HL-60 (cell line): ENCODE measurements at regions not wholly inside any gene's neighbourhood (a gene's known extent, or its start where the extent isn't known, plus 50 kb on each side); places are given as distances from the start of the nearest gene placed in this dataset.
"Not testable (repeated sequence)": the region's sequence is repeated elsewhere in the genome, so short reads cannot be mapped to it uniquely, and the experiment has no call there.

Experiments
- DNase-seq, 2 experiments: peaks; one replicate each; pipeline ENCODE4 v3.0.0-alpha.2; 2010 to 2020; ENCODE audit warnings: low read depth in 1 of 2, low spot score in 1 of 2
- H3K27ac ChIP-seq: fragments of 250-450 bp; sonication (Bioruptor Pico); replicated peaks from 2 replicates; pipeline ENCODE4 v1.5.1; 2020; ENCODE audit warnings: mild to moderate bottlenecking, moderate library complexity
- H3K27me3 ChIP-seq: fragments of 250-450 bp; sonication (Bioruptor Pico); 2 replicates; pipeline ENCODE4 v1.5.1; 2021; ENCODE audit warnings: mild to moderate bottlenecking, moderate library complexity; ENCODE audit not compliant: insufficient read depth, poor library complexity, severe bottlenecking
- H3K4me3 ChIP-seq: replicated peaks from 2 replicates; pipeline ENCODE4 v1.5.1; 2011; ENCODE audit warnings: mild to moderate bottlenecking, control low read depth, low read length; ENCODE audit not compliant: insufficient read depth
- GABPA ChIP-seq: IDR thresholded peaks from 2 replicates; pipeline ENCODE4 v1.6.1; 2012; ENCODE audit warnings: low read depth
- POLR2AphosphoS5 ChIP-seq: IDR thresholded peaks from 2 replicates; pipeline ENCODE4 v1.6.1; 2012; ENCODE audit warnings: low read depth
- REST ChIP-seq: IDR thresholded peaks from 2 replicates; pipeline ENCODE4 v1.6.1; 2012; ENCODE audit warnings: low read depth; ENCODE audit not compliant: insufficient replicate concordance
- SPI1 ChIP-seq: IDR thresholded peaks from 2 replicates; pipeline ENCODE4 v1.6.1; 2012; ENCODE audit warnings: low read depth, mild to moderate bottlenecking, borderline replicate concordance
- TF ChIP-seq, protein P1 (sequence below): IDR thresholded peaks from one replicate; pipeline ENCODE4 v1.5.1; 2011; ENCODE audit warnings: low read length, control low read depth, inconsistent platforms; ENCODE audit not compliant: insufficient read depth

DNA sequence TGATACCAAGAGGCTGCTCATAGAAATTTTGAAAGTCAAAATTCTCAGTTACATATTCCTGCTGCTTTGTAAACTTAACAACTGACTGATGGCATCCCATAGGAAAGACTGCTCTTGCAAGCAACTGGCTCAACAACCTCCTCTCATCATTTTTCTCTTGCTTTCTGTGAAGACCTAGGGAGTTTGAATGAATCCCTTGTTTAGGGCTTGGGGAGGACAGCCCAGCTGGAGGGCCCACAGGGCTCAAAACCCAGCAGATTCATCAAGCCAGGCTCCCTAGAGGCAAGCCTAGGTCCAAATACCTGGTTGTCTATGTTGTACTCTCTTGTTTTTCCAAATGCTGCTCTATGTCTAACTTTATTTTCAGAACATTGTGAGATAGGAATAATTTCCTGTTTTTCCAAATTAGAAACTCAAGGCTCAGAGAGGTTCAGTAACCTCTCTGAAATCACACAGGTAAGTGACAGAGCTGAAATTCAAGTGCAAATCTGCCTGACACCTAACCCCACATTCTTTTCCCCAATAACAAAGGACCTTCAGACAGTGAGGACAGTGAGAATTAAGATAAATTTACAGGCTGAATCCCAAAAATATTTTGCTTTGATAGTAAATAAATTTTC lies 558.9 kb upstream of the KLF4 start:
- TF ChIP-seq GABPA = no peak
- no peak for TF ChIP-seq POLR2AphosphoS5
- TF ChIP-seq SPI1 = no peak
- TF ChIP-seq REST = no peak
- TF ChIP-seq, protein P1, sequence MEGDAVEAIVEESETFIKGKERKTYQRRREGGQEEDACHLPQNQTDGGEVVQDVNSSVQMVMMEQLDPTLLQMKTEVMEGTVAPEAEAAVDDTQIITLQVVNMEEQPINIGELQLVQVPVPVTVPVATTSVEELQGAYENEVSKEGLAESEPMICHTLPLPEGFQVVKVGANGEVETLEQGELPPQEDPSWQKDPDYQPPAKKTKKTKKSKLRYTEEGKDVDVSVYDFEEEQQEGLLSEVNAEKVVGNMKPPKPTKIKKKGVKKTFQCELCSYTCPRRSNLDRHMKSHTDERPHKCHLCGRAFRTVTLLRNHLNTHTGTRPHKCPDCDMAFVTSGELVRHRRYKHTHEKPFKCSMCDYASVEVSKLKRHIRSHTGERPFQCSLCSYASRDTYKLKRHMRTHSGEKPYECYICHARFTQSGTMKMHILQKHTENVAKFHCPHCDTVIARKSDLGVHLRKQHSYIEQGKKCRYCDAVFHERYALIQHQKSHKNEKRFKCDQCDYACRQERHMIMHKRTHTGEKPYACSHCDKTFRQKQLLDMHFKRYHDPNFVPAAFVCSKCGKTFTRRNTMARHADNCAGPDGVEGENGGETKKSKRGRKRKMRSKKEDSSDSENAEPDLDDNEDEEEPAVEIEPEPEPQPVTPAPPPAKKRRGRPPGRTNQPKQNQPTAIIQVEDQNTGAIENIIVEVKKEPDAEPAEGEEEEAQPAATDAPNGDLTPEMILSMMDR = no peak
- Histone ChIP-seq H3K4me3 (no peak overlapping the region), H3K27me3 (no peaks in the 10 kb centered on the region), H3K27ac (no peak overlapping the region)
- no peak for DNase-seq

- H3K27ac ChIP-seq = not testable (repeated sequence)
Observed at GRCh38 chr9:108047777-108048176, 558.2 kb upstream of the KLF4 start.

DNA sequence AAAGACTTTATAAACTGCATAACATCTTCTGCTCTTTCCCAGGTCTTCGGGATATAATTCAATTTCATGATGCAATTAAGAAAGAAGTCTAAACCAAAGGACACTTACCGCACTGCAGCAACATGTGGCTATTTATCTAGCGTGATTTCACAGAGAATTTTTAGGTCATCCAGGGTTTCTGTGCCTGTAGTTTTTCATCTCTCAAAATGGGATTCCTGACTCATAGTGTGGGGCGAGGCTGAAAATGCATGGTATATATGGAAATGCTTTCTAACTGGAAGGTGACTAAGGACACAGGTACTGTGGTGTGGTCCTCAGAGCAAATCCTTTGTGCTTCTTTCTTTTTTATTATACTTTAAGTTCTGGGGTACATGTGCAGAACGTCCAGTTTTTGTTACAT lies 557.7 kb upstream of the KLF4 start:
- Histone ChIP-seq H3K27me3 (no peaks in the 10 kb centered on the region), H3K27ac (no peak overlapping the region), H3K4me3 (no peak overlapping the region)
- DNase-seq = no peak
- TF ChIP-seq GABPA = no peak

More at GRCh38 chr9:108047777-108048176, 558.2 kb upstream of the KLF4 start:
- not testable (repeated sequence) for H3K4me3 ChIP-seq, DNase-seq, H3K27me3 ChIP-seq

DNA sequence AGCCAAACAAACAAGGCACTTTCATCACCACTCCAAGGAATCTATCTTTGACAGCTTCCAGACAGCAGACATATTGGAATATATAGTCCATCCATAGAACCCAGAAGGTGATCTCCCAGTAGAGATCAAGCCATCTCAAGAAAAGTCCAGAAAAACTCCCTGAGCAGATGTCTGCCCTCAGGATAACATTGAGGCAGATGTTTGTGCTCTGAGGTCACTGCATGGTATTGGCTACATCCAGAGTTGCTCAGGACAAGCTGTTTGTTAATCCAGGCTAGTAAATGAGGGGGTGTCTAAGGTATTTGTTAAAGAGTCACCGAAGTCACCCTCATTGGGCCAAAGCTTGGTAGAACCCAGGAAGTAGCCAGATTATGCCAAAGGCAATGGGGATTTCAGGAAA lies 556.3 kb upstream of the KLF4 start:
- Histone ChIP-seq H3K4me3 (no peak overlapping the region), H3K27ac (no peak overlapping the region), H3K27me3 (no peaks in the 10 kb centered on the region)
- TF ChIP-seq, protein P1 = no peak
- TF ChIP-seq SPI1 = no peak
- no peak for TF ChIP-seq POLR2AphosphoS5
- no peak for TF ChIP-seq GABPA
- TF ChIP-seq REST = no peak
- DNase-seq = no peak

DNA sequence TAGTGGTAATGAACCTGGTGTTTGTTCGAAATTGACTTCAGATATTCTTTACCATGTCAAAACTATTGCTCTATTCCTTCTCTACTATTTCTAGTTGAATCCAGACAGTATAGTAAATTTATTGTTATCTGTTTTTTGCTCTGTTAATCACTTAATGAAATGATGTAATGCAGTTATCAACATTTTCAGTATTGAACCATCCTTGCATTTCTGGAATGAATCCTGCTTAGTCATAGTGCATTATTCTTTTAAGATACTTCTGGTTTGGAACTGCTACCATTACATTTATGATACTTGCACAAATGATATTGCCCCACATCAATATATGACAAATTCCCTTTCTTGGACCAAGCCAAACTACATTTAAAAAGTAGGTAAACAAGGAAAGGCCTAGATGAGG lies 554.0 kb upstream of the KLF4 start:
- no peak overlapping the region for H3K4me3 ChIP-seq
- TF ChIP-seq POLR2AphosphoS5 (no peak), REST (no peak), GABPA (no peak), SPI1 (no peak)
- TF ChIP-seq, protein P1 = no peak
- no peak overlapping the region for H3K27ac ChIP-seq
- no peaks in the 10 kb centered on the region for H3K27me3 ChIP-seq
- no peak for DNase-seq
